OCI-LY1 (cell line): ENCODE measurements at regions not wholly inside any gene's neighbourhood (a gene's known extent, or its start where the extent isn't known, plus 50 kb on each side); places are given as distances from the start of the nearest gene placed in this dataset.

Experiments used
- H2AFZ ChIP-seq: fragments of 200-600 bp; sonication (generic), shearing (Covaris generic); 2 replicates; pipeline ENCODE4 v1.6.0; 2014; ENCODE audit warnings: antibody characterized with exemption, mild to moderate bottlenecking, low read length
- H3F3A ChIP-seq: fragments of 200-600 bp; sonication (generic), shearing (Covaris generic); 2 replicates; pipeline ENCODE4 v1.6.0; 2014; ENCODE audit warnings: mild to moderate bottlenecking, antibody characterized with exemption, low read length, moderate library complexity; ENCODE audit not compliant: insufficient read depth
- H3K27ac ChIP-seq: fragments of 200-600 bp; sonication (generic); 2 replicates; pipeline ENCODE4 v1.5.1; 2014; ENCODE audit warnings: low read length, mixed run types, mild to moderate bottlenecking, low read depth; ENCODE audit not compliant: poor library complexity, severe bottlenecking
- H3K27me3 ChIP-seq: fragments of 200-600 bp; sonication (generic); 2 replicates; pipeline ENCODE4 v1.6.0; 2014; ENCODE audit warnings: antibody characterized with exemption, mild to moderate bottlenecking, low read length, moderate library complexity; ENCODE audit not compliant: insufficient read depth
- H3K36me3 ChIP-seq: fragments of 200-600 bp; sonication (generic); 2 replicates; pipeline ENCODE4 v1.6.1; 2014; ENCODE audit warnings: mild to moderate bottlenecking, antibody characterized with exemption, low read length, moderate library complexity, mixed read lengths; ENCODE audit not compliant: insufficient read depth
- H3K4me1 ChIP-seq: fragments of 200-600 bp; sonication (generic); 2 replicates; pipeline ENCODE4 v1.5.1; 2014; ENCODE audit warnings: mild to moderate bottlenecking, low read length, moderate library complexity; ENCODE audit not compliant: insufficient read depth, severe bottlenecking
- H3K4me2 ChIP-seq: fragments of 200-600 bp; sonication (generic), shearing (Covaris generic); 2 replicates; pipeline ENCODE4 v1.6.1; 2014; ENCODE audit warnings: low read length
- H3K4me3 ChIP-seq: fragments of 200-600 bp; sonication (generic); 2 replicates; pipeline ENCODE4 v1.5.1; 2014; ENCODE audit warnings: low read length, low read depth, mild to moderate bottlenecking, mixed read lengths; ENCODE audit not compliant: poor library complexity, severe bottlenecking
- H3K79me2 ChIP-seq: fragments of 200-600 bp; shearing (Covaris generic); 2 replicates; pipeline ENCODE4 v1.6.1; 2016; ENCODE audit warnings: mixed run types, low read length, mixed read lengths; ENCODE audit not compliant: insufficient read depth
- H3K9ac ChIP-seq: fragments of 200-600 bp; sonication (generic), shearing (Covaris generic); 2 replicates; pipeline ENCODE4 v1.6.1; 2014; ENCODE audit warnings: mild to moderate bottlenecking, low read length, mixed read lengths
- H3K9me2 ChIP-seq: fragments of 200-600 bp; sonication (generic), shearing (Covaris generic); 2 replicates; pipeline ENCODE4 v1.6.1; 2014; ENCODE audit warnings: low read depth, mild to moderate bottlenecking, low read length, mixed read lengths
- H3K9me3 ChIP-seq: fragments of 200-600 bp; shearing (Covaris generic); 2 replicates; pipeline ENCODE4 v1.6.1; 2014; ENCODE audit warnings: low read length, mixed read lengths
- H4K20me1 ChIP-seq: fragments of 200-600 bp; sonication (generic), shearing (Covaris generic); 2 replicates; pipeline ENCODE4 v1.6.0; 2016; ENCODE audit warnings: mild to moderate bottlenecking, low read length; ENCODE audit not compliant: insufficient read depth
- CTCF ChIP-seq: fragments of 200-600 bp; sonication (generic), shearing (Covaris generic); IDR thresholded peaks from 2 replicates; pipeline ENCODE4 v1.5.1; 2017; ENCODE audit warnings: mild to moderate bottlenecking, antibody characterized with exemption, low read length, moderate library complexity, mixed read lengths
- EZH2 ChIP-seq: fragments of 200-600 bp; sonication (generic), shearing (Covaris generic); IDR thresholded peaks from 2 replicates; pipeline ENCODE4 v1.8.0; 2017; ENCODE audit warnings: borderline replicate concordance, mixed run types, mild to moderate bottlenecking, antibody characterized with exemption, low read length, moderate library complexity, mixed read lengths

GRCh38 chr7:33789871-33790630, 115.3 kb upstream of the BMPER start:
- TF ChIP-seq EZH2 (no peak), CTCF (no peak)
- Histone ChIP-seq H3K4me3 (no peak overlapping the region), H2AFZ (no peak overlapping the region)

GRCh38 chr7:33790746-33791145, 114.6 kb upstream of the BMPER start:
- no peaks in the 10 kb centered on the region for H3K36me3 ChIP-seq
- no peak overlapping the region for H3K9ac ChIP-seq
- no peaks in the 10 kb centered on the region for H3K9me3 ChIP-seq
- H2AFZ ChIP-seq = no peak overlapping the region
- no peaks in the 10 kb centered on the region for H3K4me1 ChIP-seq
- no peaks in the 10 kb centered on the region for H3K9me2 ChIP-seq
- H3K27ac ChIP-seq = no peak overlapping the region
- no peaks in the 10 kb centered on the region for H4K20me1 ChIP-seq
- no peak overlapping the region for H3K4me3 ChIP-seq
- peaks cover 6% of the 10 kb centered on the region; the same call in 1 of the 2 replicates for H3K27me3 ChIP-seq
- no peak overlapping the region for H3K4me2 ChIP-seq
- TF ChIP-seq CTCF (no peak), EZH2 (no peak)
- no peaks in the 10 kb centered on the region for H3F3A ChIP-seq
- H3K79me2 ChIP-seq = no peaks in the 10 kb centered on the region

More at GRCh38 chr7:33789871-33790630, 115.3 kb upstream of the BMPER start:
- H3K9ac ChIP-seq = no peak overlapping the region
- H3K4me2 ChIP-seq = no peak overlapping the region
- H3K4me1 ChIP-seq = no peaks in the 10 kb centered on the region
- H3K79me2 ChIP-seq = no peaks in the 10 kb centered on the region
- H3F3A ChIP-seq = no peaks in the 10 kb centered on the region
- H3K27ac ChIP-seq = no peak overlapping the region
- no peaks in the 10 kb centered on the region for H3K36me3 ChIP-seq
- H3K9me2 ChIP-seq = no peaks in the 10 kb centered on the region
- no peaks in the 10 kb centered on the region for H4K20me1 ChIP-seq
- peaks cover under 1% of the 10 kb centered on the region; the same call in 1 of the 2 replicates for H3K27me3 ChIP-seq
- no peaks in the 10 kb centered on the region for H3K9me3 ChIP-seq

GRCh38 chr7:33792041-33792440, 113.3 kb upstream of the BMPER start:
- no peak for TF ChIP-seq CTCF
- TF ChIP-seq EZH2 = no peak
- Histone ChIP-seq H3F3A (no peaks in the 10 kb centered on the region), H3K79me2 (no peaks in the 10 kb centered on the region), H3K9me3 (no peaks in the 10 kb centered on the region), H3K4me1 (no peaks in the 10 kb centered on the region), H3K9me2 (no peaks in the 10 kb centered on the region), H3K36me3 (no peaks in the 10 kb centered on the region), H3K4me2 (no peak overlapping the region), H3K27ac (no peak overlapping the region), H3K9ac (no peak overlapping the region), H4K20me1 (no peaks in the 10 kb centered on the region), H3K27me3 (peaks cover 6% of the 10 kb centered on the region; the same call in 1 of the 2 replicates), H2AFZ (no peak overlapping the region), H3K4me3 (no peak overlapping the region)
